T-helper 1 cell treated with Interleukin-12 subunit alpha and Interleukin-12 subunit beta and Interleukin-4 antibody, amounts not matched to agents 30 μg/mL and 1 μg/mL, for 36 hours (primary cell): ENCODE measurements at regions not wholly inside any gene's neighbourhood (a gene's known extent, or its start where the extent isn't known, plus 50 kb on each side); places are given as distances from the start of the nearest gene placed in this dataset.

Experiments
- H3K27ac Mint-ChIP-seq: one replicate; pipeline ENCODE4 v1.8.0; 2021; ENCODE audit warnings: mild to moderate bottlenecking, mixed read lengths
- H3K27me3 Mint-ChIP-seq: one replicate; pipeline ENCODE4 v1.8.0; 2021; ENCODE audit warnings: low read depth, mixed read lengths
- H3K36me3 Mint-ChIP-seq: one replicate; pipeline ENCODE4 v1.8.0; 2021; ENCODE audit warnings: low read depth, mixed read lengths
- H3K4me1 Mint-ChIP-seq: one replicate; pipeline ENCODE4 v1.8.0; 2021; ENCODE audit warnings: low read depth, mixed read lengths
- H3K4me3 Mint-ChIP-seq: one replicate; pipeline ENCODE4 v1.8.0; 2021; ENCODE audit warnings: mild to moderate bottlenecking, moderate library complexity, mixed read lengths
- H3K9me3 Mint-ChIP-seq: one replicate; pipeline ENCODE4 v1.8.0; 2021; ENCODE audit warnings: mixed read lengths

- no peaks in the 10 kb centered on the region for H3K4me1 Mint-ChIP-seq
- no peaks in the 10 kb centered on the region for H3K27me3 Mint-ChIP-seq
- H3K4me3 Mint-ChIP-seq: no peak overlapping the region
- no peaks in the 10 kb centered on the region for H3K9me3 Mint-ChIP-seq
- H3K27ac Mint-ChIP-seq: no peak overlapping the region
- H3K36me3 Mint-ChIP-seq: no peaks in the 10 kb centered on the region
Measured at GRCh38 chr14:87060405-87060804, 932.6 kb downstream of the GALC start.

- no peaks in the 10 kb centered on the region for H3K4me1 Mint-ChIP-seq
- no peaks in the 10 kb centered on the region for H3K9me3 Mint-ChIP-seq
- no peaks in the 10 kb centered on the region for H3K36me3 Mint-ChIP-seq
- no peak overlapping the region for H3K4me3 Mint-ChIP-seq
- no peak overlapping the region for H3K27ac Mint-ChIP-seq
- H3K27me3 Mint-ChIP-seq: no peaks in the 10 kb centered on the region
Measured at GRCh38 chr14:87059060-87059839, 933.7 kb downstream of the GALC start.

- Mint-ChIP-seq H3K36me3 (no peaks in the 10 kb centered on the region), H3K9me3 (no peaks in the 10 kb centered on the region), H3K4me1 (no peaks in the 10 kb centered on the region), H3K27ac (no peak overlapping the region), H3K27me3 (no peaks in the 10 kb centered on the region), H3K4me3 (no peak overlapping the region)
Measured at GRCh38 chr14:87055007-87055406, 938.0 kb downstream of the GALC start.

- Mint-ChIP-seq H3K9me3 (no peaks in the 10 kb centered on the region), H3K27me3 (no peaks in the 10 kb centered on the region), H3K36me3 (no peaks in the 10 kb centered on the region), H3K4me1 (no peaks in the 10 kb centered on the region), H3K27ac (no peak overlapping the region), H3K4me3 (no peak overlapping the region)
Measured at GRCh38 chr14:87052646-87053225, 940.2 kb downstream of the GALC start.

GRCh38 chr14:87050421-87050820, 942.6 kb downstream of the GALC start:
- no peak overlapping the region for H3K4me3 Mint-ChIP-seq
- H3K36me3 Mint-ChIP-seq: no peaks in the 10 kb centered on the region
- no peaks in the 10 kb centered on the region for H3K4me1 Mint-ChIP-seq
- H3K9me3 Mint-ChIP-seq: no peaks in the 10 kb centered on the region
- H3K27me3 Mint-ChIP-seq: no peaks in the 10 kb centered on the region
- no peak overlapping the region for H3K27ac Mint-ChIP-seq

GRCh38 chr14:87049950-87050349, 943.0 kb downstream of the GALC start:
- Mint-ChIP-seq H3K9me3 (no peaks in the 10 kb centered on the region), H3K36me3 (no peaks in the 10 kb centered on the region), H3K27ac (no peak overlapping the region), H3K4me3 (no peak overlapping the region), H3K27me3 (no peaks in the 10 kb centered on the region), H3K4me1 (no peaks in the 10 kb centered on the region)

GRCh38 chr14:87046960-87047359, 946.0 kb downstream of the GALC start:
- Mint-ChIP-seq H3K36me3 (no peaks in the 10 kb centered on the region), H3K27ac (no peak overlapping the region), H3K4me3 (no peak overlapping the region), H3K9me3 (no peaks in the 10 kb centered on the region), H3K4me1 (no peaks in the 10 kb centered on the region), H3K27me3 (no peaks in the 10 kb centered on the region)

GRCh38 chr14:87045956-87046355, 947.0 kb downstream of the GALC start:
- H3K36me3 Mint-ChIP-seq: no peaks in the 10 kb centered on the region
- H3K4me3 Mint-ChIP-seq: no peak overlapping the region
- no peaks in the 10 kb centered on the region for H3K4me1 Mint-ChIP-seq
- H3K9me3 Mint-ChIP-seq: peaks cover 4% of the 10 kb centered on the region
- H3K27ac Mint-ChIP-seq: no peak overlapping the region
- H3K27me3 Mint-ChIP-seq: no peaks in the 10 kb centered on the region

GRCh38 chr14:87045246-87045645, 947.7 kb downstream of the GALC start:
- no peaks in the 10 kb centered on the region for H3K4me1 Mint-ChIP-seq
- no peak overlapping the region for H3K27ac Mint-ChIP-seq
- H3K27me3 Mint-ChIP-seq: no peaks in the 10 kb centered on the region
- no peaks in the 10 kb centered on the region for H3K36me3 Mint-ChIP-seq
- H3K9me3 Mint-ChIP-seq: peaks cover 4% of the 10 kb centered on the region
- no peak overlapping the region for H3K4me3 Mint-ChIP-seq

- Mint-ChIP-seq H3K4me1 (no peaks in the 10 kb centered on the region), H3K27me3 (no peaks in the 10 kb centered on the region), H3K36me3 (no peaks in the 10 kb centered on the region), H3K27ac (no peak overlapping the region), H3K9me3 (peaks cover 4% of the 10 kb centered on the region), H3K4me3 (no peak overlapping the region)
Measured at GRCh38 chr14:87044807-87045206, 948.2 kb downstream of the GALC start.

- Mint-ChIP-seq H3K27me3 (no peaks in the 10 kb centered on the region), H3K9me3 (peaks cover 5% of the 10 kb centered on the region), H3K27ac (no peak overlapping the region), H3K4me3 (no peak overlapping the region), H3K4me1 (no peaks in the 10 kb centered on the region), H3K36me3 (no peaks in the 10 kb centered on the region)
Measured at GRCh38 chr14:87043667-87044200, 949.2 kb downstream of the GALC start.

GRCh38 chr14:87042354-87042753, 950.6 kb downstream of the GALC start:
- Mint-ChIP-seq H3K27me3 (no peaks in the 10 kb centered on the region), H3K4me1 (no peaks in the 10 kb centered on the region), H3K27ac (no peak overlapping the region), H3K9me3 (peaks cover 9% of the 10 kb centered on the region), H3K36me3 (no peaks in the 10 kb centered on the region), H3K4me3 (no peak overlapping the region)

- Mint-ChIP-seq H3K4me1 (no peaks in the 10 kb centered on the region), H3K9me3 (peaks cover 9% of the 10 kb centered on the region), H3K4me3 (no peak overlapping the region), H3K36me3 (no peaks in the 10 kb centered on the region), H3K27me3 (no peaks in the 10 kb centered on the region), H3K27ac (no peak overlapping the region)
Measured at GRCh38 chr14:87041290-87042020, 951.5 kb downstream of the GALC start.

GRCh38 chr14:87034680-87035079, 958.3 kb downstream of the GALC start:
- H3K4me1 Mint-ChIP-seq: no peaks in the 10 kb centered on the region
- H3K4me3 Mint-ChIP-seq: no peak overlapping the region
- no peaks in the 10 kb centered on the region for H3K36me3 Mint-ChIP-seq
- H3K27ac Mint-ChIP-seq: no peak overlapping the region
- peaks cover 14% of the 10 kb centered on the region for H3K9me3 Mint-ChIP-seq
- no peaks in the 10 kb centered on the region for H3K27me3 Mint-ChIP-seq

- Mint-ChIP-seq H3K27me3 (no peaks in the 10 kb centered on the region), H3K36me3 (no peaks in the 10 kb centered on the region), H3K27ac (no peak overlapping the region), H3K9me3 (peaks cover 13% of the 10 kb centered on the region), H3K4me1 (no peaks in the 10 kb centered on the region), H3K4me3 (no peak overlapping the region)
Measured at GRCh38 chr14:87030197-87030596, 962.8 kb downstream of the GALC start.
